Fibroblast of lung (primary cell): ENCODE measurements at regions not wholly inside any gene's neighbourhood (a gene's known extent, or its start where the extent isn't known, plus 50 kb on each side); places are given as distances from the start of the nearest gene placed in this dataset.

ENCODE experiments used
- EZH2 ChIP-seq: IDR thresholded peaks from 2 replicates; pipeline ENCODE4 v1.5.1; 2012; ENCODE audit warnings: low read length, control low read depth, mild to moderate bottlenecking; ENCODE audit errors: missing control alignments
- TF ChIP-seq, protein P1 (sequence below), 2 donors: IDR thresholded peaks in 1 of 2; conservative IDR thresholded peaks in 1 of 2; 1 replicate in 1 of 2; 2 replicates in 1 of 2; pipeline ENCODE4 v1.5.1; 2011 to 2012; ENCODE audit warnings: low read length in 2 of 2, control low read depth in 1 of 2, inconsistent platforms in 1 of 2, low read depth in 1 of 2, mild to moderate bottlenecking in 1 of 2

DNA sequence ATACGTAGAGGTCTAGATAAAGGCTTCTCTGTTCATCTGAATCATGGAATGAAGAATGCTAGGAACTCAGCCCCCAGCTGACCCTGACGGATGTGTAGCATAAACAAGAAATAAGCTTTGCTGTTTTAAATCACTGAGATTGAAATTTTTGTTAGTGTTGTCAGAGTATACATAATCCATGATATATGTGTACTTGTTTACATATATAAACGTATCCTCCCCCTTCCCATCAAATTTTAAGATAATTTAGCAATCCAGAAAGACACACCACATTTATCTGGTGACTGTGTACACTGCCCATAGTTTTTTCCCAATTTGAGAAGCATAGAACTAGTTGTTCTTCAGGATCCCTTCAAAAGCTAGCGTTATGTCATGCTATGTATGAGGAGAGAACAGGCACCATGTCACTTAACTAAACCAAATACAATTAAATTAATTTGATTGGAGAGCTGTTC lies 80.8 kb upstream of the OSMR start:
- TF ChIP-seq, protein P1, sequence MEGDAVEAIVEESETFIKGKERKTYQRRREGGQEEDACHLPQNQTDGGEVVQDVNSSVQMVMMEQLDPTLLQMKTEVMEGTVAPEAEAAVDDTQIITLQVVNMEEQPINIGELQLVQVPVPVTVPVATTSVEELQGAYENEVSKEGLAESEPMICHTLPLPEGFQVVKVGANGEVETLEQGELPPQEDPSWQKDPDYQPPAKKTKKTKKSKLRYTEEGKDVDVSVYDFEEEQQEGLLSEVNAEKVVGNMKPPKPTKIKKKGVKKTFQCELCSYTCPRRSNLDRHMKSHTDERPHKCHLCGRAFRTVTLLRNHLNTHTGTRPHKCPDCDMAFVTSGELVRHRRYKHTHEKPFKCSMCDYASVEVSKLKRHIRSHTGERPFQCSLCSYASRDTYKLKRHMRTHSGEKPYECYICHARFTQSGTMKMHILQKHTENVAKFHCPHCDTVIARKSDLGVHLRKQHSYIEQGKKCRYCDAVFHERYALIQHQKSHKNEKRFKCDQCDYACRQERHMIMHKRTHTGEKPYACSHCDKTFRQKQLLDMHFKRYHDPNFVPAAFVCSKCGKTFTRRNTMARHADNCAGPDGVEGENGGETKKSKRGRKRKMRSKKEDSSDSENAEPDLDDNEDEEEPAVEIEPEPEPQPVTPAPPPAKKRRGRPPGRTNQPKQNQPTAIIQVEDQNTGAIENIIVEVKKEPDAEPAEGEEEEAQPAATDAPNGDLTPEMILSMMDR (conservative IDR thresholded peaks at IDR 0.05 in 1 of 2, IDR thresholded peaks at IDR 0.05 in 1 of 2; ENCODE audit: low read depth in 1 of 2, low read length in 2 of 2), result no peak
- no peak for TF ChIP-seq EZH2
